ENCODE measurements at regions not wholly inside any gene's neighbourhood (a gene's known extent, or its start where the extent isn't known, plus 50 kb on each side); places are given as distances from the start of the nearest gene placed in this dataset.
"Not testable (repeated sequence)": the region's sequence is repeated elsewhere in the genome, so short reads cannot be mapped to it uniquely, and the experiment has no call there.

DNA sequence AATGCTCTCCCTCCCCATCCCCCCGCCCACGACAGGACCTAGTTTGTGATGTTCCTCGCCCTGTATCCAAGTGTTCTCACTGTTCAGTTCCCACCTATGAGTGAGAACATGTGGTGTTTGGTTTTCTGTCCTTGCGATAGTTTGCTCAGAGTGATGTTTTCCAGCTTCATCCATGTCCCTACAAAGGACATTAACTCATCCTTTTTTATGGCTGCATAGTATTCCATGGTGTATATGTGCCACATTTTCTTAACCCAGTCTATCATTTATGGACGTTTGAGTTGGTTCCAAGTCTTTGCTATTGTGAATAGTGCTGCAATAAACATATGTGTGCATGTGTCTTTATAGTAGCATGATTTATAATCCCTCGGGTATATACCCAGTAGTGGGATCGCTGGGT lies 171.3 kb downstream of the HIPK3 start:
- H3K79me1 ChIP-seq (ENCODE audit: low read depth, low read length); H3K36me3 ChIP-seq (replicated peaks in 1 of 2; ENCODE audit: control insufficient read depth in 2 of 2, insufficient read depth in 2 of 2, low read length in 2 of 2); H3K23ac ChIP-seq (ENCODE audit: low read depth, low read length, poor library complexity); H4K8ac ChIP-seq (ENCODE audit: low read depth, low read length); H3K4ac ChIP-seq (ENCODE audit: low read length); H3K18ac ChIP-seq (ENCODE audit: low read length); H3K4me2 ChIP-seq (ENCODE audit: insufficient read depth, low read length, poor library complexity, severe bottlenecking); H3K27me3 ChIP-seq (ENCODE audit: control insufficient read depth in 3 of 3, insufficient read depth in 3 of 3, low read depth in 1 of 3, low read length in 3 of 3); H2BK15ac ChIP-seq (ENCODE audit: low read length); H4K91ac ChIP-seq (ENCODE audit: low read depth, low read length, poor library complexity); H3K4me3 ChIP-seq (ENCODE audit: low read length in 2 of 2); H3K9ac ChIP-seq (ENCODE audit: low read depth, low read length, poor library complexity); H3K9me3 ChIP-seq (replicated peaks in 1 of 2; ENCODE audit: control insufficient read depth in 2 of 2, insufficient read depth in 1 of 2, low read depth in 1 of 2, low read length in 2 of 2); H2BK120ac ChIP-seq (ENCODE audit: low read depth, low read length); H3K14ac ChIP-seq (ENCODE audit: low read length); H2BK12ac ChIP-seq (ENCODE audit: low read length); H3K27ac ChIP-seq (replicated peaks; ENCODE audit: low read length); H2AFZ ChIP-seq (ENCODE audit: low read length); H2BK5ac ChIP-seq (ENCODE audit: low read length); DNase-seq (ENCODE audit: low spot score); H3K4me1 ChIP-seq (ENCODE audit: control insufficient read depth in 2 of 2, insufficient read depth in 1 of 2, low read depth in 1 of 2, low read length in 2 of 2); H2AK5ac ChIP-seq (ENCODE audit: low read depth, low read length): not testable (repeated sequence)
- WGBS, 2 donors (ENCODE audit: extremely low coverage in 2 of 2, insufficient read length in 2 of 2, insufficient replicate concordance in 1 of 2): no CpG with 5 or more reads among the region's 7 CpGs

GRCh38 chr11:33420959-33421566 lies 163.9 kb downstream of the HIPK3 start:
- Histone ChIP-seq H3K27me3 (ENCODE audit: control insufficient read depth in 3 of 3, insufficient read depth in 3 of 3, low read depth in 1 of 3, low read length in 3 of 3) (no peaks in the 10 kb centered on the region), H3K4me1 (ENCODE audit: control insufficient read depth in 2 of 2, insufficient read depth in 1 of 2, low read depth in 1 of 2, low read length in 2 of 2) (peaks cover 0 to 3% of the 10 kb centered on the region in 2 donors), H2AK5ac (ENCODE audit: low read depth, low read length) (no peak overlapping the region), H3K9me3 (replicated peaks in 1 of 2; ENCODE audit: control insufficient read depth in 2 of 2, insufficient read depth in 1 of 2, low read depth in 1 of 2, low read length in 2 of 2) (no peaks in the 10 kb centered on the region), H3K79me1 (ENCODE audit: low read depth, low read length) (no peaks in the 10 kb centered on the region), H2BK15ac (ENCODE audit: low read length) (no peak overlapping the region), H2BK120ac (ENCODE audit: low read depth, low read length) (no peak overlapping the region), H4K91ac (ENCODE audit: low read depth, low read length, poor library complexity) (no peak overlapping the region), H4K8ac (ENCODE audit: low read depth, low read length) (no peak overlapping the region), H3K4me2 (ENCODE audit: insufficient read depth, low read length, poor library complexity, severe bottlenecking) (no peak overlapping the region), H2BK12ac (ENCODE audit: low read length) (no peak overlapping the region), H3K4ac (ENCODE audit: low read length) (no peak overlapping the region), H3K27ac (replicated peaks; ENCODE audit: low read length) (no peak overlapping the region), H2AFZ (ENCODE audit: low read length) (no peak overlapping the region), H3K23ac (ENCODE audit: low read depth, low read length, poor library complexity) (no peak overlapping the region), H3K36me3 (replicated peaks in 1 of 2; ENCODE audit: control insufficient read depth in 2 of 2, insufficient read depth in 2 of 2, low read length in 2 of 2) (no peaks in the 10 kb centered on the region), H3K18ac (ENCODE audit: low read length) (no peak overlapping the region), H2BK5ac (ENCODE audit: low read length) (no peak overlapping the region), H3K14ac (ENCODE audit: low read length) (no peak overlapping the region), H3K9ac (ENCODE audit: low read depth, low read length, poor library complexity) (no peak overlapping the region), H3K4me3 (ENCODE audit: low read length in 2 of 2) (no peak overlapping the region)
- no peak for DNase-seq (ENCODE audit: low spot score)
- WGBS, 2 donors (ENCODE audit: extremely low coverage in 2 of 2, insufficient read length in 2 of 2, insufficient replicate concordance in 1 of 2): no CpG with 5 or more reads among the region's 4 CpGs

DNA sequence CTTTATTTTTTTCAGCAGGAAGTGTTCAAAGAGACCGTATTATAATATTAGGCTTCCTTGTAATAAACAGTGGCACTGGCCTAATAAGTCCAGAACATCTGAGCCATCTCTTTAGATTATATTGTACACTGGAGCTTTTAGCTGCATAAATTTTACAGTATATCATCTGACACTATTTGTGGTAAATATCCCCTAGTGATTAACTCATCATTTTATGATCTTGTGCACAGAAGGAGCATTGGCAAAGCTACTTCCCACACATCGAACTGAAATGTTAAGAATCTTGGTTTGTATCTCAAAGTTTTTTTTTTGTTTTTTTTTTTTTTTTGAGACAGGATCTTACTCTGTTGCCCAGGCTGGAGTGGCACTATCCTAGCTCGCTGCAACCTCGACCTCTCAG lies 162.7 kb downstream of the HIPK3 start:
- Histone ChIP-seq H3K23ac (ENCODE audit: low read depth, low read length, poor library complexity) (no peak overlapping the region), H3K4me3 (ENCODE audit: low read length in 2 of 2) (no peak overlapping the region), H4K8ac (ENCODE audit: low read depth, low read length) (no peak overlapping the region), H3K18ac (ENCODE audit: low read length) (no peak overlapping the region), H2BK12ac (ENCODE audit: low read length) (no peak overlapping the region), H3K36me3 (replicated peaks in 1 of 2; ENCODE audit: control insufficient read depth in 2 of 2, insufficient read depth in 2 of 2, low read length in 2 of 2) (no peaks in the 10 kb centered on the region), H4K91ac (ENCODE audit: low read depth, low read length, poor library complexity) (no peak overlapping the region), H3K4ac (ENCODE audit: low read length) (no peak overlapping the region), H3K27me3 (ENCODE audit: control insufficient read depth in 3 of 3, insufficient read depth in 3 of 3, low read depth in 1 of 3, low read length in 3 of 3) (no peaks in the 10 kb centered on the region), H3K79me1 (ENCODE audit: low read depth, low read length) (no peaks in the 10 kb centered on the region), H2BK5ac (ENCODE audit: low read length) (no peak overlapping the region), H3K4me2 (ENCODE audit: insufficient read depth, low read length, poor library complexity, severe bottlenecking) (no peak overlapping the region), H3K9ac (ENCODE audit: low read depth, low read length, poor library complexity) (no peak overlapping the region), H2BK15ac (ENCODE audit: low read length) (no peak overlapping the region), H3K4me1 (ENCODE audit: control insufficient read depth in 2 of 2, insufficient read depth in 1 of 2, low read depth in 1 of 2, low read length in 2 of 2) (peaks cover 0 to 3% of the 10 kb centered on the region in 2 donors), H3K9me3 (replicated peaks in 1 of 2; ENCODE audit: control insufficient read depth in 2 of 2, insufficient read depth in 1 of 2, low read depth in 1 of 2, low read length in 2 of 2) (no peaks in the 10 kb centered on the region), H2AK5ac (ENCODE audit: low read depth, low read length) (no peak overlapping the region), H3K14ac (ENCODE audit: low read length) (no peak overlapping the region), H2AFZ (ENCODE audit: low read length) (no peak overlapping the region), H2BK120ac (ENCODE audit: low read depth, low read length) (no peak overlapping the region), H3K27ac (replicated peaks; ENCODE audit: low read length) (no peak overlapping the region)
- WGBS, 2 donors (ENCODE audit: extremely low coverage in 2 of 2, insufficient read length in 2 of 2, insufficient replicate concordance in 1 of 2): no CpG with 5 or more reads among the region's 4 CpGs
- DNase-seq (ENCODE audit: low spot score): no peak

DNA sequence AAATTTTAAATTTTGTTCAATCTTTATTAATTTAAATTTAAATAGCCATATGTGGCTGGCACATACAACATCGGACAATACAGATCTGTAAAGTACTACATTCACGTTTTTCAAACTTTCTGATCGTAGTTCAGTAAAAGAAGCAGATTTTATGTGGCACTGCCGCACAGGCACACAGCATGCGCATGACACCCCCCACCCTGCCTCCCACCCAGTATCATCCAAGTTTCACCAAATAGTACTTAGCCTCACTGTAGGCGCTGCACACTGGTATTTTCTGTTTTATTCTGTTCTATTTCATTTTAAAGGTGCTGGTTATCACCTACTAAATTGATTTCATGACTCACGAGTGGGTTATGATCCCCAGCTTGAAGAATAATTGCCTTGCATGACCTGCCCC lies 159.9 kb downstream of the HIPK3 start:
- Histone ChIP-seq H3K27ac (replicated peaks; ENCODE audit: low read length) (no peak overlapping the region), H2BK5ac (ENCODE audit: low read length) (no peak overlapping the region), H3K9ac (ENCODE audit: low read depth, low read length, poor library complexity) (no peak overlapping the region), H3K4ac (ENCODE audit: low read length) (no peak overlapping the region), H3K4me1 (ENCODE audit: control insufficient read depth in 2 of 2, insufficient read depth in 1 of 2, low read depth in 1 of 2, low read length in 2 of 2) (peaks cover 0 to 3% of the 10 kb centered on the region in 2 donors), H3K27me3 (ENCODE audit: control insufficient read depth in 3 of 3, insufficient read depth in 3 of 3, low read depth in 1 of 3, low read length in 3 of 3) (no peaks in the 10 kb centered on the region), H3K36me3 (replicated peaks in 1 of 2; ENCODE audit: control insufficient read depth in 2 of 2, insufficient read depth in 2 of 2, low read length in 2 of 2) (no peaks in the 10 kb centered on the region), H3K9me3 (replicated peaks in 1 of 2; ENCODE audit: control insufficient read depth in 2 of 2, insufficient read depth in 1 of 2, low read depth in 1 of 2, low read length in 2 of 2) (no peaks in the 10 kb centered on the region), H2BK120ac (ENCODE audit: low read depth, low read length) (no peak overlapping the region), H3K18ac (ENCODE audit: low read length) (no peak overlapping the region), H3K4me2 (ENCODE audit: insufficient read depth, low read length, poor library complexity, severe bottlenecking) (no peak overlapping the region), H4K8ac (ENCODE audit: low read depth, low read length) (no peak overlapping the region), H2AK5ac (ENCODE audit: low read depth, low read length) (no peak overlapping the region), H3K4me3 (ENCODE audit: low read length in 2 of 2) (no peak overlapping the region), H4K91ac (ENCODE audit: low read depth, low read length, poor library complexity) (no peak overlapping the region), H2AFZ (ENCODE audit: low read length) (no peak overlapping the region), H3K79me1 (ENCODE audit: low read depth, low read length) (no peaks in the 10 kb centered on the region), H2BK12ac (ENCODE audit: low read length) (no peak overlapping the region), H3K14ac (ENCODE audit: low read length) (no peak overlapping the region), H3K23ac (ENCODE audit: low read depth, low read length, poor library complexity) (no peak overlapping the region), H2BK15ac (ENCODE audit: low read length) (no peak overlapping the region)
- WGBS, 2 donors (ENCODE audit: extremely low coverage in 2 of 2, insufficient read length in 2 of 2, insufficient replicate concordance in 1 of 2): no CpG with 5 or more reads among the region's 7 CpGs
- no peak for DNase-seq (ENCODE audit: low spot score)
